ENCODE measurements at regions not wholly inside any gene's neighbourhood (a gene's known extent, or its start where the extent isn't known, plus 50 kb on each side); places are given as distances from the start of the nearest gene placed in this dataset.

- no peak for DNase-seq
Measured at GRCh38 chr12:90393652-90394051, 561.3 kb downstream of the CCER1 start.

- no peak for DNase-seq
Measured at GRCh38 chr12:90393089-90393488, 561.9 kb downstream of the CCER1 start.

- no peak for DNase-seq
Measured at GRCh38 chr12:90390947-90391346, 564.0 kb downstream of the CCER1 start.

GRCh38 chr12:90368081-90368480, 586.9 kb downstream of the CCER1 start:
- no peak for DNase-seq

GRCh38 chr12:90366286-90366685, 588.7 kb downstream of the CCER1 start:
- DNase-seq, result no peak

- DNase-seq, result no peak
Measured at GRCh38 chr12:90360300-90360699, 594.7 kb downstream of the CCER1 start.

- DNase-seq, result no peak
Measured at GRCh38 chr12:90355711-90356355, 599.1 kb downstream of the CCER1 start.

GRCh38 chr12:90343966-90344365, 611.0 kb downstream of the CCER1 start:
- no peak for DNase-seq

GRCh38 chr12:90342081-90342480, 612.9 kb downstream of the CCER1 start:
- no peak for DNase-seq

GRCh38 chr12:90339837-90340236, 615.1 kb downstream of the CCER1 start:
- DNase-seq, result no peak

- DNase-seq, result no peak
Measured at GRCh38 chr12:90338365-90338764, 616.6 kb downstream of the CCER1 start.

- no peak for DNase-seq
Measured at GRCh38 chr12:90337018-90337417, 618.0 kb downstream of the CCER1 start.

- no peak for DNase-seq
Measured at GRCh38 chr12:90335566-90335965, 619.4 kb downstream of the CCER1 start.

- DNase-seq, result no peak
Measured at GRCh38 chr12:90333939-90334338, 621.0 kb downstream of the CCER1 start.

GRCh38 chr12:90333424-90333823, 621.6 kb downstream of the CCER1 start:
- no peak for DNase-seq

GRCh38 chr12:90331821-90332220, 623.2 kb downstream of the CCER1 start:
- no peak for DNase-seq

- no peak for DNase-seq
Measured at GRCh38 chr12:90331262-90331661, 622.6 kb upstream of the ATP2B1 start.

GRCh38 chr12:90327793-90328743, 619.4 kb upstream of the ATP2B1 start:
- DNase-seq, result no peak

- DNase-seq, result no peak
Measured at GRCh38 chr12:90323217-90323616, 614.6 kb upstream of the ATP2B1 start.

- no peak for DNase-seq
Measured at GRCh38 chr12:90322006-90322405, 613.4 kb upstream of the ATP2B1 start.

GRCh38 chr12:90321369-90321768, 612.7 kb upstream of the ATP2B1 start:
- no peak for DNase-seq

GRCh38 chr12:90311561-90311960, 602.9 kb upstream of the ATP2B1 start:
- peak; percentile 15 for DNase-seq

GRCh38 chr12:90305379-90305778, 596.7 kb upstream of the ATP2B1 start:
- DNase-seq, result no peak

- DNase-seq, result no peak
Measured at GRCh38 chr12:90304231-90304630, 595.6 kb upstream of the ATP2B1 start.
